Chondrocyte (in vitro differentiated cells): ENCODE measurements at regions not wholly inside any gene's neighbourhood (a gene's known extent, or its start where the extent isn't known, plus 50 kb on each side); places are given as distances from the start of the nearest gene placed in this dataset.

Experiments
- DNase-seq: peaks from one replicate; pipeline ENCODE4 v3.0.0; 2021; ENCODE audit warnings: mixed read lengths, low spot score
- H3K27ac Mint-ChIP-seq: one replicate; pipeline ENCODE4 v1.8.0; 2021; ENCODE audit warnings: mild to moderate bottlenecking, moderate library complexity, mixed read lengths; ENCODE audit not compliant: unreplicated experiment
- H3K27me3 Mint-ChIP-seq: 2 replicates; pipeline ENCODE4 v1.8.0; 2021; ENCODE audit warnings: low read depth, mixed read lengths
- H3K36me3 Mint-ChIP-seq: 2 replicates; pipeline ENCODE4 v1.8.0; 2021; ENCODE audit warnings: low read depth, mixed read lengths
- H3K4me1 Mint-ChIP-seq: 2 replicates; pipeline ENCODE4 v1.8.0; 2021; ENCODE audit warnings: low read depth, mild to moderate bottlenecking, mixed read lengths
- H3K4me3 Mint-ChIP-seq: one replicate; pipeline ENCODE4 v1.8.0; 2021; ENCODE audit warnings: mild to moderate bottlenecking, moderate library complexity, mixed read lengths; ENCODE audit not compliant: unreplicated experiment
- H3K9me3 Mint-ChIP-seq: 2 replicates; pipeline ENCODE4 v1.8.0; 2021; ENCODE audit warnings: low read depth, mixed read lengths
- TF ChIP-seq, protein P1 (sequence below): fragments of 200-600 bp; sonication (generic); IDR thresholded peaks from 2 replicates; pipeline ENCODE4 v1.5.0; 2021; ENCODE audit warnings: antibody characterized with exemption, mild to moderate bottlenecking, moderate library complexity

DNA sequence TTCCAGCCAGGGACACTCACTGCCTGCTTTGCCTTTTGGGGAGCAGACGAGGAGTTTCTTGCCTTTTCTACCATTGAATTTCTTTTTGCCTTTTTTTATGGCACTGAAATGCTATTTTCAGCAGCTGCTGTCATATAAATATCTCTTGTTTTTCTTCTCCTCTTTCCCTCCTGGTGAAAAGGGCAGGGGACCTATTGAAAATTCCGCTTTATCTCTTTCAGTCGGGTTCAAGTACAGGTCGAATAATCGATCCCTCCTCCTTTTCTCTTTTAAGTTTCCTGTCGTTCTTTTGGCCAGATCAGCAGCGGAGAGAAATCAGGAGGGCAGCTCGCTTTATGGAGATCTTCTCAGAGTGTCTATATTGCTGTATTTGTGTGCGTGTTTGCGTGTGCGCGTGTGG, 67.4 kb upstream of the CASZ1 start:
- Mint-ChIP-seq H3K27ac (no peak overlapping the region), H3K36me3 (no peaks in the 10 kb centered on the region), H3K4me1 (peaks cover 12% of the 10 kb centered on the region), H3K4me3 (no peak overlapping the region), H3K9me3 (no peaks in the 10 kb centered on the region), H3K27me3 (peaks cover 60% of the 10 kb centered on the region)
- TF ChIP-seq, protein P1, sequence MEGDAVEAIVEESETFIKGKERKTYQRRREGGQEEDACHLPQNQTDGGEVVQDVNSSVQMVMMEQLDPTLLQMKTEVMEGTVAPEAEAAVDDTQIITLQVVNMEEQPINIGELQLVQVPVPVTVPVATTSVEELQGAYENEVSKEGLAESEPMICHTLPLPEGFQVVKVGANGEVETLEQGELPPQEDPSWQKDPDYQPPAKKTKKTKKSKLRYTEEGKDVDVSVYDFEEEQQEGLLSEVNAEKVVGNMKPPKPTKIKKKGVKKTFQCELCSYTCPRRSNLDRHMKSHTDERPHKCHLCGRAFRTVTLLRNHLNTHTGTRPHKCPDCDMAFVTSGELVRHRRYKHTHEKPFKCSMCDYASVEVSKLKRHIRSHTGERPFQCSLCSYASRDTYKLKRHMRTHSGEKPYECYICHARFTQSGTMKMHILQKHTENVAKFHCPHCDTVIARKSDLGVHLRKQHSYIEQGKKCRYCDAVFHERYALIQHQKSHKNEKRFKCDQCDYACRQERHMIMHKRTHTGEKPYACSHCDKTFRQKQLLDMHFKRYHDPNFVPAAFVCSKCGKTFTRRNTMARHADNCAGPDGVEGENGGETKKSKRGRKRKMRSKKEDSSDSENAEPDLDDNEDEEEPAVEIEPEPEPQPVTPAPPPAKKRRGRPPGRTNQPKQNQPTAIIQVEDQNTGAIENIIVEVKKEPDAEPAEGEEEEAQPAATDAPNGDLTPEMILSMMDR, result no peak
- DNase-seq, result no peak

DNA sequence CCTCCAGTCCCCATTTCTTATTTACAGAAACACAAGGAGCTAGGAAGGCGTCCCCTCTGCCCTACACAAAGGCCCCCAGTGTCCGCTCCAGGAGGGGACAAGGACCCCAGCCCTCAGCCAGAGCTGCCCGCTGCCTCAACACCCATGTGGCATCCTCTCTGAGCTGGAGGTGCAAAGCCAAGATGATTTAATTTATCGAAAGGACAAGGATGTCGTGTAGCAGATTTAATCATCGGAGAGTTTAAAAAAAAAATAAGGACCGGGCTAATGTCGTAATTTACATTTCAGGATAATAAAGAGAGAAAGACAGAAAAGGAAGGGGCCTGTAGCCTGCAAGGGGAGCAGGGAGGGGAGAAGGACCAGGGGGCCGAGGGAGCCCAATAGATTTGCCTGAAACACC, 68.3 kb upstream of the CASZ1 start:
- H3K27ac Mint-ChIP-seq, result no peak overlapping the region
- H3K27me3 Mint-ChIP-seq, result peaks cover 65% of the 10 kb centered on the region
- no peak for DNase-seq
- H3K4me3 Mint-ChIP-seq, result no peak overlapping the region
- peaks cover 12% of the 10 kb centered on the region for H3K4me1 Mint-ChIP-seq
- TF ChIP-seq, protein P1, result no peak
- no peaks in the 10 kb centered on the region for H3K36me3 Mint-ChIP-seq
- H3K9me3 Mint-ChIP-seq, result no peaks in the 10 kb centered on the region

DNA sequence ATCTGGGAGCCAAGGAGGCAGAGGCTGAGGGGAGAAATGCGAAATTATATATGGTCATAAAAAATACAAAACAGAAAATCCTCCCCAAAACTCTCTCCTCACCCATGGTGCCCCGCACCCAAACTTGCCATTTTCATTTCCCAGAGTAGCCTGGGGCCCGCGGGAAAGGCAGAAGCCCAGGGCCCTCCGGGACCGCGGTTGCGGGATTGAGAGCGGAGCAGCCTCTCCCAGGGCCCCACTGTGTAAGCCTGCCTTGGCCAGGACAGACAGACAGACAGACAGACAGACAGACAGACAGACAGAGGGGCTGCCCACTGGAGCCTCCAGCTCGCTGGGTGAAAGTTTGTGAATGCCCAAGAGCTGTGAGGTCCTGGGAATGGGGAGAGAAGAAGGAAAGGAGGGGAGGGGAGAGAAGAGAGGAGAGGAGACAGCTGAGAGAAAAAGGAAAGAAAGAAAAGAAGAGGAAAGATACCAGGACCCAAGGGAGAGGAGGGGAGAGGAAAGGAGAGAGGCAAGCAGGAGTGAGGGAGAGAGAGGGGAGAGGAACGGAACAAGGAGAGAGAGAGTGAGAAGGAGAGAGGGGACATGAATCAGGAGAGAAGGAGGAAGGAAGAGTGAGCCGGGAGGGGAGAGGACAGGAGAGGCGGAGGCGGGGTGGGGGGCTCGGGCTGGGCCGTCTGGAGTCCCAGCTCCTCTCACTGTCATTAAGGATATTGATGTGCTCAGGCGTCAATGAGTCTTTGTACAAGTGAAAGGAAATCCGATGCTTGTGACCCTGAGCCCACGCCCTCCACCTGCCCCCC, 69.3 kb upstream of the CASZ1 start:
- TF ChIP-seq, protein P1, result no peak
- peaks cover 63% of the 10 kb centered on the region for H3K27me3 Mint-ChIP-seq
- H3K27ac Mint-ChIP-seq, result no peak overlapping the region
- no peak overlapping the region for H3K4me3 Mint-ChIP-seq
- peaks cover 12% of the 10 kb centered on the region for H3K4me1 Mint-ChIP-seq
- DNase-seq, result no peak
- no peaks in the 10 kb centered on the region for H3K36me3 Mint-ChIP-seq
- H3K9me3 Mint-ChIP-seq, result no peaks in the 10 kb centered on the region

DNA sequence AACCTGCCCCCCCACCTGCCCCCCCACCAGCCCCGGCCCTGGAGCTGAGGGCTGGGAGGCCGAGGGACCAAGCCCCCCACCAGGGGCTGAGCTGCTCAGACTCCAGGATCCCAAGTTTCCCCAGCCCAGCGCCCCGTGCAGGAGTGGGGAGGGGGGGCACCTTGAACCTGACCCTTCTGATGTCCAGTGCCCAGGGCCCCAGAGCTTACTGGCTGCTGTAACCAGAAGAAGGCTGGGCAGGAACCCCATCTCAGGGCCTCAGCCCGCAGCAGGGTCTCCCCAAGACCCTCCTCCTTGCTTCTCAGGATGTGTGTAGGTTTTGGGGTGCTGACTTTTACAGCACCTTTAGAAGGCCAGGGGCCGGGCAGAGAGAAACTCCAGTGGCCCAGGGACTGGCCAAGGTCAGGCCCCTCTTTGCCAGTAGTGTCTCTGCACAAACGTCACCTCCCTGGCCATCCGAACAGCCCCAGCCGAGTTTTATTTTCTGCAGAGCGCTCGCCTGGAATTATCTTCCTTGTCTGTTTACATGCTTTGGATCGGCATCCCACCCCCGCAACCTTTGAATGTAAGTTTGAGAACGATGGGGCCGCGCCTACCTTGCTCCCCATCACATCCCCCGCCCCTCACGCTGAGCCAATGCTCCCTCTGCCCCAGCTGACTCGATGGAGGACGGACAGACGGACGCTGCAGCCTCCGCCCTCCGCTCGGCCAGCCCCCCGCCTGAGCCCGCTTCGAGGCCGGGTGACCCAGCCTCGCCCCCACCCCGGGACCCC, 70.1 kb upstream of the CASZ1 start:
- Mint-ChIP-seq H3K4me1 (peaks cover 12% of the 10 kb centered on the region), H3K27me3 (peaks cover 59% of the 10 kb centered on the region), H3K27ac (no peak overlapping the region), H3K4me3 (peak overlapping the region; percentile 70), H3K36me3 (no peaks in the 10 kb centered on the region), H3K9me3 (no peaks in the 10 kb centered on the region)
- TF ChIP-seq, protein P1, result no peak
- DNase-seq, result no peak

DNA sequence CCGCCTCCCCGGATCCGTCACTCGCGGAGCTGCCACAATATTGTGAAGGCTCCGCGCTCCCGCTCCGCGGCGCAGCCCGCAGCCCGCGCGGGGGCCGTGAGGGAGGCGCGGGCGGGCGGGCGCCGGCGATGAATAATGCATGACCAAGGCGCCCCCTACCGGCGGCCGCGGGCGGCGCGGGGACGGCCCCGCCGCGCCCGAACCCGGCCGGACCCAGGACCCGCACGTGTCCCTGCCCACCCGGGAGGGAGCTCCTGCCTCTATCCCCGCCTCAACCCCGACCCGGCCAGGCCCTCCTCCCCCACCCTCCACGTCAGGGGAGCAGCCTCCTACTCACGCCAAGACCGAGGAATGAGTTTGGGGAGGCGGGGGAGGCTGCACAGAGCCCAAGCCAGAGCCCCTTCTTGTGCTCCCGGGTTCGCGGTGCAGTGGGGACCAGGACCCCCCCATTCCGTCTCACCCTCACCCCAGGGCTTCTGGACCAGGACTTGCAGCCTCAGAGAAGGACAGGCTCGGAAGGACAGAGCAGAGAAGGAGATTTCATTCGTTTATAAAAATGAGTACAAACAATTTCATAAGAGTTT, 70.8 kb upstream of the CASZ1 start:
- H3K4me1 Mint-ChIP-seq, result peaks cover 12% of the 10 kb centered on the region
- H3K27me3 Mint-ChIP-seq, result peaks cover 56% of the 10 kb centered on the region
- H3K4me3 Mint-ChIP-seq, result peak overlapping the region; percentile 51
- TF ChIP-seq, protein P1, result peak; percentile 87
- H3K36me3 Mint-ChIP-seq, result no peaks in the 10 kb centered on the region
- DNase-seq, result no peak
- H3K9me3 Mint-ChIP-seq, result no peaks in the 10 kb centered on the region
- no peak overlapping the region for H3K27ac Mint-ChIP-seq
